ENCODE measurements at regions not wholly inside any gene's neighbourhood (a gene's known extent, or its start where the extent isn't known, plus 50 kb on each side); places are given as distances from the start of the nearest gene placed in this dataset.
"Not testable (repeated sequence)": the region's sequence is repeated elsewhere in the genome, so short reads cannot be mapped to it uniquely, and the experiment has no call there.

DNA sequence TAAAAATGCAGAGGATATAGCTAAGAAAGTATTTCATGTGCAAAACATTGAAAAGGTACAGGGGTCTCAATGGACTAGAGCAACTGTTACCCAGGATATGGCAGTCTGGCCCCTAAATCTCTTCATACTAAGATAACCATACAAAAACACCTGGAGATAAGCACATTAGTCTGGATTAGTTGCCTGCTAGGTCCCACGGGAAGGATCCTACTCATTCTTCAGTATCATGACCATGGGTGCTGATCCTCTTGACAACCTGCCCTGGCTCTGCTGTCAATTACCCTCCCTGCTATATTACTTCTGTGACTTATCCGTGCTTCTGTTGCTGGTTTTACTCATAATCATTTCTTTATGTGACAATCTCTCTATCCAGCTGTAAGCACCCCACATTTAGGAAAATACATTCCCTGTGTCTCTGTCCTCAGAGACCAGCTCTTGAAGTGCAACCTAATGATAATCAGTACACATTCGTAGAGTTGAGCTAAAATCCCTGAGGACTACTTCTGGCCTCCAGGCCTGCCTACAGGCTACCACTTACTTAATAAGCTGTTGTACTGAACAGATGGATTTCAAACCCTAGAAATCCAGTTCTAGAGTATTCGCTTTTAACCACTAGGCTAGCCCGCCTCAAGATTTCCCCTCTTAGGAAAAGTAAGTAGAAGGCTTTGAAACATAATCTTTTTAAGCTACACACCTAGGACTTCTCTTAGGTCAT is 190.5 kb upstream of the OR13F1 start:
- Histone ChIP-seq H3K27ac (no peak overlapping the region), H3K27me3 (replicated peaks) (no peaks in the 10 kb centered on the region), H3K36me3 (replicated peaks) (no peaks in the 10 kb centered on the region), H3K4me3 (ENCODE audit: low read depth, low read length) (no peak overlapping the region)
- in situ Hi-C loops (cut with HindIII; ENCODE audit: low pct_ligation_motif_present, low sequenced_read_pairs): no loop called here
- TF ChIP-seq, protein P1, sequence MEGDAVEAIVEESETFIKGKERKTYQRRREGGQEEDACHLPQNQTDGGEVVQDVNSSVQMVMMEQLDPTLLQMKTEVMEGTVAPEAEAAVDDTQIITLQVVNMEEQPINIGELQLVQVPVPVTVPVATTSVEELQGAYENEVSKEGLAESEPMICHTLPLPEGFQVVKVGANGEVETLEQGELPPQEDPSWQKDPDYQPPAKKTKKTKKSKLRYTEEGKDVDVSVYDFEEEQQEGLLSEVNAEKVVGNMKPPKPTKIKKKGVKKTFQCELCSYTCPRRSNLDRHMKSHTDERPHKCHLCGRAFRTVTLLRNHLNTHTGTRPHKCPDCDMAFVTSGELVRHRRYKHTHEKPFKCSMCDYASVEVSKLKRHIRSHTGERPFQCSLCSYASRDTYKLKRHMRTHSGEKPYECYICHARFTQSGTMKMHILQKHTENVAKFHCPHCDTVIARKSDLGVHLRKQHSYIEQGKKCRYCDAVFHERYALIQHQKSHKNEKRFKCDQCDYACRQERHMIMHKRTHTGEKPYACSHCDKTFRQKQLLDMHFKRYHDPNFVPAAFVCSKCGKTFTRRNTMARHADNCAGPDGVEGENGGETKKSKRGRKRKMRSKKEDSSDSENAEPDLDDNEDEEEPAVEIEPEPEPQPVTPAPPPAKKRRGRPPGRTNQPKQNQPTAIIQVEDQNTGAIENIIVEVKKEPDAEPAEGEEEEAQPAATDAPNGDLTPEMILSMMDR (IDR thresholded peaks at IDR 0.05; ENCODE audit: low read depth, low read length, missing control alignments): no peak
- no peak for DNase-seq

- H3K4me3 ChIP-seq (ENCODE audit: low read depth, low read length); in situ Hi-C loops (cut with HindIII; ENCODE audit: low pct_ligation_motif_present, low sequenced_read_pairs); H3K27ac ChIP-seq; H3K36me3 ChIP-seq (replicated peaks); H3K27me3 ChIP-seq (replicated peaks); DNase-seq: not testable (repeated sequence)
These were observed 187.7 kb upstream of the OR13F1 start for GRCh38 chr9:104316201-104317009.

DNA sequence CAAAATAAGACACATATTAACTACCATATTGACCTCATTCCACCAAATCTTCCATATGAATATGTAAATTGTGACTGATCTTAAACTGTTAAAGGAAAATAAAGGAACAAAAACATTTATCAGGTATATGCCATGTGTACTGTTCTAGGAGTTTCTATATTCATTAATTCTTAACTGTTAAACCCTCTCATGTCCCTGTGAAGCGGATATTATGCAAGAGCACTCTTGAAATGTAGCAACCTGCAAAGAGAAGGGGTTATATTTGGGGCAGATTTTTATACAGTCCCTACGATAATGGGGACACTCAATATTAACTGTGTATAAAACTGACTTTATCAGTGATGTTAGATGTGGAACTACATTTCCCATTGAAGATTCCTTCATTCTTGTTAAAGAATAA is 184.9 kb upstream of the OR13F1 start:
- DNase-seq: no peak
- TF ChIP-seq, protein P1 (IDR thresholded peaks at IDR 0.05; ENCODE audit: low read depth, low read length, missing control alignments): no peak
- H3K4me3 ChIP-seq (ENCODE audit: low read depth, low read length): no peak overlapping the region
- H3K27me3 ChIP-seq (replicated peaks): no peaks in the 10 kb centered on the region
- in situ Hi-C loops (cut with HindIII; ENCODE audit: low pct_ligation_motif_present, low sequenced_read_pairs): no loop called here
- H3K27ac ChIP-seq: no peak overlapping the region
- H3K36me3 ChIP-seq (replicated peaks): no peaks in the 10 kb centered on the region

- in situ Hi-C loops (cut with HindIII; ENCODE audit: low pct_ligation_motif_present, low sequenced_read_pairs): no loop called here
- no peak overlapping the region for H3K27ac ChIP-seq
- TF ChIP-seq, protein P1 (IDR thresholded peaks at IDR 0.05; ENCODE audit: low read depth, low read length, missing control alignments): no peak
- DNase-seq: no peak
- no peaks in the 10 kb centered on the region for H3K36me3 ChIP-seq (replicated peaks)
- no peak overlapping the region for H3K4me3 ChIP-seq (ENCODE audit: low read depth, low read length)
- H3K27me3 ChIP-seq (replicated peaks): no peaks in the 10 kb centered on the region
These were observed 184.4 kb upstream of the OR13F1 start for GRCh38 chr9:104319685-104320084.

DNA sequence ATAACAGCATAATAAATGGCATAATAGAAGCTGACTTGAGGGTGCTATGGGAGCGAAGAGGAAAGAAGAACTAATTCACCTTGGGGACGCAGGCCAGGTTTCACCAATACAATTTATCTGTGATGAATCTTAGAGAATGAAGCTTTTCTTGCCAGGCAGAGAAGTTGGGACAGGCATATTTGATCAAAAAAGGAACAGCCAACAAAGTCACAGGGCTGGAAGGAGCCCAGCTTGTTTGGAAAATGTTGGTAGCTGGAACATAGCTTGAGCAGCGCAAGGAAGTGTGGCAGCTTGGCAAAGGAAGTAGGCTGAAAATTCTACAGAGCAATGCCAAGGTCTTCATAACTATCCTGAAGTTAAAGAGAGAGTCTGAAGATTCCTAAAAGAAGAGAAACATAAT is 181.5 kb upstream of the OR13F1 start:
- in situ Hi-C loops (cut with HindIII; ENCODE audit: low pct_ligation_motif_present, low sequenced_read_pairs): no loop called here
- no peaks in the 10 kb centered on the region for H3K27me3 ChIP-seq (replicated peaks)
- DNase-seq: no peak
- H3K27ac ChIP-seq: no peak overlapping the region
- TF ChIP-seq, protein P1 (IDR thresholded peaks at IDR 0.05; ENCODE audit: low read depth, low read length, missing control alignments): no peak
- no peaks in the 10 kb centered on the region for H3K36me3 ChIP-seq (replicated peaks)
- no peak overlapping the region for H3K4me3 ChIP-seq (ENCODE audit: low read depth, low read length)

- H3K27ac ChIP-seq; H3K4me3 ChIP-seq (ENCODE audit: low read depth, low read length); H3K36me3 ChIP-seq (replicated peaks); H3K27me3 ChIP-seq (replicated peaks); in situ Hi-C loops (cut with HindIII; ENCODE audit: low pct_ligation_motif_present, low sequenced_read_pairs); DNase-seq: not testable (repeated sequence)
These were observed 179.9 kb upstream of the OR13F1 start for GRCh38 chr9:104323967-104324694.

Data from brain microvascular endothelial cell (primary cell).